Tibial nerve (tissue), 4 donors: ENCODE measurements at regions not wholly inside any gene's neighbourhood (a gene's known extent, or its start where the extent isn't known, plus 50 kb on each side); places are given as distances from the start of the nearest gene placed in this dataset.

Experiments used
- DNase-seq, 2 donors: peaks; one replicate each; pipeline ENCODE4 v3.0.0-alpha.2; 2019; ENCODE audit warnings: low spot score in 2 of 2
- H3K27ac ChIP-seq, 4 donors: fragments of 200-600 bp; sonication (generic) in 3 of 4; one replicate each; pipeline ENCODE4 v1.5.1; 2017 to 2019; ENCODE audit warnings: mild to moderate bottlenecking in 1 of 4
- H3K27me3 ChIP-seq, 2 donors: fragments of 200-600 bp; sonication (generic) in 1 of 2; one replicate each; pipeline versions ENCODE4 v1.5.1 to v1.6.0; 2017 to 2019
- H3K36me3 ChIP-seq, 3 donors: fragments of 200-600 bp; sonication (generic); one replicate each; pipeline ENCODE4 v1.5.1; 2018 to 2019
- H3K4me1 ChIP-seq, 4 donors: fragments of 200-600 bp; sonication (generic) in 3 of 4; one replicate each; pipeline ENCODE4 v1.5.1; 2017 to 2019
- H3K4me3 ChIP-seq, 4 donors: fragments of 200-600 bp; sonication (generic) in 3 of 4; one replicate each; pipeline ENCODE4 v1.5.1; 2017 to 2019; ENCODE audit warnings: mild to moderate bottlenecking in 1 of 4, moderate library complexity in 1 of 4
- H3K9me3 ChIP-seq, 4 donors: fragments of 200-600 bp; sonication (generic) in 3 of 4; one replicate each; pipeline ENCODE4 v1.5.1; 2017 to 2019
- CTCF ChIP-seq, 5 experiments: fragments of 200-600 bp in 3 of 5; fragments of 450-650 bp in 2 of 5; sonication (generic) in 3 of 5; IDR thresholded peaks; one replicate each; pipeline ENCODE4 v1.5.1; 2016 to 2019; ENCODE audit warnings: antibody characterized with exemption in 5 of 5, mild to moderate bottlenecking in 3 of 5, moderate library complexity in 2 of 5
- EP300 ChIP-seq, 2 donors: sonication (generic); formaldehyde crosslinking; IDR thresholded peaks; one replicate each; pipeline ENCODE4 v1.6.1; 2017; ENCODE audit warnings: antibody characterized with exemption in 2 of 2, mild to moderate bottlenecking in 1 of 2
- POLR2A ChIP-seq, 2 donors: fragments of 450-650 bp; IDR thresholded peaks; one replicate each; pipeline ENCODE4 v1.6.1; 2017; ENCODE audit warnings: antibody characterized with exemption in 2 of 2, mild to moderate bottlenecking in 2 of 2, moderate library complexity in 2 of 2
- WGBS, 2 donors: methylation state at CpG; one replicate each; pipeline ENCODE4 v1.1.5; 2018; 5-methylcytosine and 5-hydroxymethylcytosine counted together

- H3K27ac ChIP-seq, result no peak overlapping the region
- 27 to 31% methylated on average over 4 of the region's 4 CpGs for WGBS, 2 donors
- TF ChIP-seq POLR2A (IDR thresholded peaks at IDR 0.05), result no peak
- TF ChIP-seq CTCF (IDR thresholded peaks at IDR 0.05), result peak; percentile 28 to 40 (median 30)
- no peak for TF ChIP-seq EP300 (IDR thresholded peaks at IDR 0.05)
- H3K4me1 ChIP-seq, result no peaks in the 10 kb centered on the region
- H3K36me3 ChIP-seq, result no peaks in the 10 kb centered on the region
- no peak overlapping the region for H3K4me3 ChIP-seq
- H3K9me3 ChIP-seq, result no peaks in the 10 kb centered on the region
- no peaks in the 10 kb centered on the region for H3K27me3 ChIP-seq
- no peak for DNase-seq
Measured at GRCh38 chr12:59164991-59165718, 244.9 kb upstream of the LRIG3 start.

GRCh38 chr12:59164226-59164625, 243.9 kb upstream of the LRIG3 start:
- Histone ChIP-seq H3K9me3 (no peaks in the 10 kb centered on the region), H3K27ac (no peak overlapping the region), H3K36me3 (no peaks in the 10 kb centered on the region), H3K4me3 (no peak overlapping the region), H3K27me3 (no peaks in the 10 kb centered on the region), H3K4me1 (no peaks in the 10 kb centered on the region)
- no peak for DNase-seq
- no peak for TF ChIP-seq POLR2A (IDR thresholded peaks at IDR 0.05)
- no peak for TF ChIP-seq CTCF (IDR thresholded peaks at IDR 0.05)
- no peak for TF ChIP-seq EP300 (IDR thresholded peaks at IDR 0.05)

- Histone ChIP-seq H3K36me3 (no peaks in the 10 kb centered on the region), H3K4me1 (no peaks in the 10 kb centered on the region), H3K9me3 (peaks cover 0 to 5% (median 2%) of the 10 kb centered on the region in 4 donors), H3K4me3 (no peak overlapping the region), H3K27ac (no peak overlapping the region), H3K27me3 (no peaks in the 10 kb centered on the region)
- DNase-seq, result no peak
- no peak for TF ChIP-seq CTCF (IDR thresholded peaks at IDR 0.05)
- TF ChIP-seq EP300 (IDR thresholded peaks at IDR 0.05), result no peak
- WGBS, 2 donors, result 93% methylated on average over 4 of the region's 4 CpGs
Measured at GRCh38 chr12:59158681-59159080, 238.4 kb upstream of the LRIG3 start.

- no peaks in the 10 kb centered on the region for H3K27me3 ChIP-seq
- no peak for TF ChIP-seq POLR2A (IDR thresholded peaks at IDR 0.05)
- no peak for TF ChIP-seq EP300 (IDR thresholded peaks at IDR 0.05)
- TF ChIP-seq CTCF (IDR thresholded peaks at IDR 0.05), result no peak
- 65 to 68% methylated on average over 3 of the region's 3 CpGs for WGBS, 2 donors
Measured at GRCh38 chr12:59158066-59158465, 237.8 kb upstream of the LRIG3 start.

GRCh38 chr12:59155448-59155847, 235.1 kb upstream of the LRIG3 start:
- Histone ChIP-seq H3K27me3 (no peaks in the 10 kb centered on the region), H3K36me3 (no peaks in the 10 kb centered on the region), H3K27ac (no peak overlapping the region), H3K9me3 (peaks cover 0 to 5% (median 2%) of the 10 kb centered on the region in 4 donors), H3K4me1 (no peaks in the 10 kb centered on the region), H3K4me3 (no peak overlapping the region)
- DNase-seq, result no peak
- TF ChIP-seq CTCF (IDR thresholded peaks at IDR 0.05) (no peak), POLR2A (IDR thresholded peaks at IDR 0.05) (no peak), EP300 (IDR thresholded peaks at IDR 0.05) (no peak)

More at GRCh38 chr12:59158066-59158465, 237.8 kb upstream of the LRIG3 start:
- Histone ChIP-seq H3K9me3 (peaks cover 0 to 5% (median 2%) of the 10 kb centered on the region in 4 donors), H3K4me3 (no peak overlapping the region), H3K4me1 (no peaks in the 10 kb centered on the region), H3K36me3 (no peaks in the 10 kb centered on the region), H3K27ac (no peak overlapping the region)
- no peak for DNase-seq
